GM21390 (cell line): ENCODE measurements at regions not wholly inside any gene's neighbourhood (a gene's known extent, or its start where the extent isn't known, plus 50 kb on each side); places are given as distances from the start of the nearest gene placed in this dataset.

Experiments
- ATAC-seq: cut with Tn5 transposase; IDR thresholded peaks from one replicate; pipeline ENCODE4 v1.9.1; 2021; ENCODE audit not compliant: unreplicated experiment

DNA sequence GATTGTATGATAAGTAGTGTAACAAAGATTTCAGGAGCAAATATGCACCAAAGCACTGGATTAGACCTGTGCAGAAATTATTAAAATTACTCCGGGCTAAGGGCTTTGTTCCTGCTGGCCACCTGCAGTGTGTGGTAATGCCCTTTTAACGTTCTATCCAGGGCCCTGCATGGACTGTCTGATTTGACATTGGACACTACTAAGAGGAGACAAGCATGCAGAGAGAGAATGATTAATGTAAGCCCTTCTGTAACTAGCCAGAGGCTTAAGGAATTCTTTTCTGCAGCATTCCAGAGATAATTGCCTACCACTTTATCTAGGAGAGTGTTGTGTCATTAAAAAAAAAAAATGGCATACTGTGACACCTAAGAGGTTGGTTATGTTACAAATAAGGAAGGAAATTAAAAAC is 117.0 kb downstream of the PCDH7 start:
- no peak for ATAC-seq

DNA sequence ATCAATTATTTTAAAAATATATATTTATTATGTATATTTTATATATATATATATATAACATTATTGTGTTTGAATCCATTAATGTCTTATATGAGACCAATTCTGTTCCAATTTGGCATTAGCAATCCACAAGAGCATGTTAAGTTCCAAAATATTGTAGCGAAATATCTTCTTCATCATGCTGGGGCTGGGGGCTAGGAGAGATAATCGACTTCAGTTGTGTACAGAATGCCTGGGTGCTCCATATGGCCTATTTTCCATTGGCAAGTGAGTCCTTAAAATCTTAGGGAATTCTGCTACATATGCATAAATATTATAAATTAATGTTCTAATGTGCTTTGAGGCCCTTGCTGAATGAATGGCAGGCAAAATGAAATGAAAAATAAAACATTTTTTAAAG is 117.7 kb downstream of the PCDH7 start:
- ATAC-seq: no peak

DNA sequence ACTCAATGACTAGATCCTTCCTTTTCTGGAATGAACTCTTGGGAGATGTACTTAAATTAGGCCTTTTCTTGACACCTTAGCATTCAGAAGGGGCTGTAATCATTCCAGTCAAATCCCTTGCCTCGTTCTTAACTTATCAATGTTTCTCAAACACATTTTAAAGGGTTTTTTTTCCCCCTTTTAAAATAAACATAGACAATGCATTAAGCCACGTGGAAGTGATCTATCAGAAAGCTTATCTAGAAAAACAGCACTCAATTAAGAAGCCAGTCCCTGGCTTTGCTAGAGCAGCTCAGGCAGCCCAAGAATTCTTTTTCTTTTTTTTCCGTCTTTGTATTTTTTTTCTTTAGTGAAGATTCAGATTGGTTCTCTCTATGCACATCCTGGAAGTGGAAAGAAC is 118.2 kb downstream of the PCDH7 start:
- ATAC-seq: no peak

DNA sequence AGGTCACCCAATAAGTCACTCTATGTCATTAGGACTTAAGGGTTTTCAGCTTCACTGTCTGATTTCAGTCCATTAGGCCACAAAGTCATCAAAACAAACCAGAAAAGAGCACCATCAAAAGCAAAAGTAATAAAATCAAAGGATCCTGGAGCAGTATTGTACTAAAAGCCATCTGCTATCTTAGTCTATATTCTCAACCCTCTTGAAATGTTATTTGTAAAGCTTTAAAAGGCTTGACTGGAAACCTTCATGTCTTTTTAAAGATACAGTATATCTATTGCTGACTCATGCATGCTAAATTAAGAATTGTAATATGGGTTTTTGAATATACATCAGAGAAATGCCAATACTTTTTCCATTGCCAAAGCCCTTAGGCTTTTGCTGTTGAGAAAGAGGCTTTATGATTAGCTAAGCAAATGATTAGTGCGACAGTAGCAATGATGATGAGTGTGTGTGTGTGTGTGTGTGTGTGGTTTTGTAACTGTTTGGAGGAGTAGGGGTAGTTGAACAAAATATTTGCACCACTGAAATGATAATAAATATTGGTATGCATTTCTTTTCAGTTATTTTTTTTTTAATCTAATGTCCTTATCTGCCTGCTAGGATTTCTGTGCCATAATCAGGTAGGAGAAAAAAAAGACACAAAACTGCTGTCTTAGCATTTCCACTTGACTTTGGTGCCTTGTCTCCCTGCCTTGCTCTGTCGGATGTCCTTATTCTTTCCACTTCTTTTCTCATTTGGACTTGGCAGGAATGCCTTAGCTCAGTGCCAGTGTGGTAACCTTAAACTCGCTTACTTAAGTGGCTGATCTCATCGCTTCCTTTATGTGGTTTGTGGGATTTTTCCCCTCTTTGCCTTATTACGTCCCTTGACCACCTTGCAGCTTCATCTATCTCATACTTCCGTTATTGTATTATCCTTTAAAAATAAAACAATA is 119.7 kb downstream of the PCDH7 start:
- ATAC-seq: no peak

DNA sequence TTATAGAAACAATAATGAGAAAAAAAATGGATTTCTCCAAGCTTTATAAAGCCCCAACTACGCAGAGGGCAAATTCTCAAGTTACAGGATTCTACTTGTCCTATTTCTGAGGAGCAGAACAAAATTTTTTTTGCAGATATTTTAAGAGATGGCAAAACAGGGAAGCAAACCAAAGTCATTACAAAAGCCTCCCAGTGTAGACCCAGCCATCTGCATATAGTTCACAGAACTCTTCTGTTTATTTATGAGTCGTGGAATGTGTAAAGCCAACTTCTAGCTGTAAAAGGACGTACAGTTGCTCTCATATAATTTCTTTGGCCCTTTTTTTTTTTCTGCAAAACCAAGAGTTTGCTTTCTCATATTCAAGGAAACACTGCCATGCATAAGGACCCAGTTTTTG is 120.4 kb downstream of the PCDH7 start:
- ATAC-seq: no peak

DNA sequence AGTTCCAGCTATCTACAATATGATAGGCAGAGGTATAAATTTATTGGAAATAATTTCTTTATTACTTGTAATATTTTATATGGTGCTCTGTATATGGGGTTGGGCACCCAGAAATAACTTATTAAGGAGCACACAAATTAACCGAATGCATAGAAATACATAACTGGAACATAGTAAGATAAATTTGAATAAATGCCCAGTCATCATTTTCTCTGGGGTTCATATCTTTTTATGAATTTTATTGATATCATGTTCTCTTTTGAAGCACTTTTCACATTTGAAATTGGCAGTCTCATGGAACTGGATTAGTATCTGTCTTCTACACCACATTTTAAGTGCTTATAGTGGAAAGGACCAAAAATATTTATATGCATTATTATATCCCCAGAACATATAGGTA is 122.0 kb downstream of the PCDH7 start:
- ATAC-seq: no peak

DNA sequence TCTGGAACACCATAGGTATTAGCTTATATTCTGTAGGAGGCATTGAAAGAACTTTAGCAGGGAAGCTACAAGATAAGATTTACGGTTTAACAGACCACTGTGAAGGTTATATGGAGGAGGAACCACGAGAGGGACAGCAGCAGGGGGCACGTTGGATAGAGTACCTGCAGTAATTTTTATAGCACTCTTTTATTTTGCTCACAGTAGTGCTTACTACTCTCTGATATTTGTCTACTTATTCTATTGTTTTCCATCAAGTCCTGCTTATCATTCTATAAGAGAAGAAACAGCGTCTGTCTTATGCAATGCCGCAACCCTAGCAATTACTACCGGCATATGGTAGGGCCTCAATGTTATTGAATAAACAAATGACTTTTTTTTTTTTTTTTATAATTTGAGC is 122.5 kb downstream of the PCDH7 start:
- ATAC-seq: no peak

DNA sequence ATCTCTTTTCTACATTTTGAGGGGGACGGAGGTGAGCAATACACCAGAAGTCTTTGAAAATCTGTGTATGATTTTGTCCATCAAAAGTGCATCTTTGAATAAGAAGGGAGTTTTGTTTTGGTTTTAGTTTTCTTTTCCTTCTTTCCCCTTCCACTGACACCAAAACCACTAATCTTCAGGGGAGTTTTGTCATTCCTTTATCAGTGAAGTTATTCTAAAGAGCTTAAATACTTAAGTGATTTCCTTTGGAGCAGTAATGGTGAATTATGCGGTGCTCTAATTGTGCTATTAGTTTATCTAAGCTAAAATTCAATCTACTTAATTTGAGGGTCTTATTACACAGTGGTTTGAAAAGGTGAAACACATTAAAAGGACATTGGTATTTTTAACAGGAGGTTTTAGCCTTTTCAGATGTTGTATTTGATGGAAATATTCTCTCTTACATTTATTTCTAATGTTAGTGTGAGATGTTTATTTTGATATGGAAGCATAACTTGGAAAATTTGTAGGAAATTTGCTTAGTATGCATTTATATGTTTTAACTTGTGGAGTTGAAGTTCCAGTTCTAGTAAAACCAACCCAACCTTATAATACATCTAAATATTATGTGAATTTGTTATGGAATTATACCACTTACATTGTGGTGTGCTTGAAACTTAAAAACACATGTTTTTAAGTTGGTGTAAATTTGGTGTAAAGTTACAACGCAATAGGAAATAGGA is 124.9 kb downstream of the PCDH7 start:
- ATAC-seq: no peak

DNA sequence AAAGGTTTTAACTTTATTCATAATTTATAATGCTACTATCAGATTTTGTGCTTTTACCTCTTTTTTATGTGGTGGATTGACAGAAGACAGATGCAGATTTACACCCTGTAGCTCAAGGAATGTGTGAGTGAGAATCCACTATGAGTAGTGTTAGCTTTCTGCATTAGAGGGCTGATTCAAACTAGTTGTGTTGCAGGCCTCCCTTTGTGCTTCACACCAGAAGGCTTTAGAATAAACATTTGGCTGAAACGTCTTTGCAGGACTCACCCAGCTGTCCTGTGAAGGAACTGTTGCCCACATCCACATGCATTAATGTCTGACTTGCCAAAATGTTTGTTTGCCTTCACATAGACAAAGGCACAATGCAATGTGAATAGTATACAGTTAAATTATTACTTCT is 127.0 kb downstream of the PCDH7 start:
- no peak for ATAC-seq

DNA sequence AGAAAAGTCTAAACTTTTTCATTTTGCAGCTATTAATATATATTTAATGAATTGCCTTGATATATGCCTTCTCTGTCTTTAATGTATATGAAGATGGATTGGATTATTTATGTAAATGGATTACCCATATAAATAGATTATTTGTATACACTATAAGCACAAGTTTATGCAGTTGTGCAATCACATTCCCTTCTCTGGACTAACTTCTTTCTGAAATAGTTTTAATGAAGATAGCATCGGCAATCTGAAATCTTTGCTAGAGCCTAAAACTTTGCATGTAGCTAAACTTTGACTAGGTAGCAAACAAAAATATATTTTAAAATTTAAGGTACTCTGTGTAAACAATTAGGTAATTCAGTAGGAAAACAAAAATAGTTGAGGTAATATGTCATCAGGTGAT is 127.8 kb downstream of the PCDH7 start:
- ATAC-seq: no peak

DNA sequence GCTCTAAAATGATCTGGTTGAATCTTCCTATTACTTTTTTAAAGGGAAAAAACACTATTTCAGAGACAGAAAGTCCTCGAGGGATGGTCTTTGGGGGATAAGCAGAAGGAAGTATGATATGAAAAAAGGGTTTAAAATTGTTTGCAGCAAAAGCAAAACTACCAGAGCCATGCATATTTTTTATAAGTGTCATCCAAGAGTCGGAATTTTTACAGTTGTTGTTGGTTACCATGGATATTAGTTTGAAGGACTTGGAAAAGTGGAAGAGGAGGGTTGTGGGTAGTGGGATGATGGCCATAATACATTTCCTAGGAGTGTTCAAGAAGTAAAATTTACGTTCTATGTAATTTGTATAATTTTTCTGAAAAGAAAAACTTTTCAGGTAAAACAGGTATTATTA is 134.4 kb downstream of the PCDH7 start:
- no peak for ATAC-seq

DNA sequence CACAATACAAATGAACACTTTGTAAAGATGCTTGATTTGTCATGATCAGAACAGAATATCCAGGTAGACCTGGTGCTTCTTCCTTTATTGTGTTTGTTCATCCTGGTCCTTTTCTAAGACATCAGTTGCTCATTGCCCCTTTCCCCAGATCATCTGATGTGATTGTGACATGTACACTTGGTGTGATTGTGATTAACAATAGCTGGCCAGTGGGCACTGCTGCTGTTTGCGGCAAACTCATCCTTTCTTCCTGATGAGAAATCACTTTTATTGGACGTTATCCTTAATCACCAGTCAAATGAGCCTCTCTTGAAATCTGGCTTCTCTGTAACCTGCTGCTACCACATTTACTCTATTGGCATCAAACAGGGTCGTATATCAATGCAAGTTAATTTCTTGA is 135.1 kb downstream of the PCDH7 start:
- no peak for ATAC-seq

DNA sequence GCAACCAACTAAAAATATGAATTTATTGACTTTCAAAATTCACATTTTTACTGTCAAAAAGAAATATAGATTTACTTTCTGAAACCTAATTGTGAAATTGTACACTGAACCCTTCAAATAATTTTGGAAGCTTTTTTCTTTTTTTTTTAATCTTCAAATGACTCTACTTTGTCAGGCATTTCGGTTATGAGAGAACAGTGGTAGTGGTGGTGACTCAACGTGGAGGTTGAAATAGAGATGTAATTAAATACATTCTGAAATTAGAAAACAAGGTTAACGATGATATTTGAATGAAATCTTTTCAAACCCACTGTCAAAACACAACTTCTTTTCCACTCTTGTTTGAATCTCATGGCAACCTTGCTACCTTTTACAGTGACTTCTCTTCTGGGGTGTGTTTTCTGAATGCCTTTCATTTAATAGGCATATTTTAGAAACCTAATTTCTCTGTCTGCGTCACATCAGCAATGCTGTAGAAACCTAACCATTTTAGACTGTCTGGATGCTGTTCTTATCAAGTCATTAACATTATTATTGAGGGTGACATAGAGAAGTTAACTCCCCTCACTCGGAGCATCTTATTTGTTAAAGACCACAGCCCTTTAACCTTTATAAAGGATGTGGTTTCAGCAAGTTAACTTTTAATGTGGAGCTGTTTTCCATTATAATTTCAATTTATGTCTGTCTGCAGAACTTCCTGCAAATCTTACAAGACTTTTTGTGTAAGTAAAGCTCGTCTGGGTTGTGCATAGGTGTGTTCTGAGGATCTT is 136.8 kb downstream of the PCDH7 start:
- no peak for ATAC-seq

DNA sequence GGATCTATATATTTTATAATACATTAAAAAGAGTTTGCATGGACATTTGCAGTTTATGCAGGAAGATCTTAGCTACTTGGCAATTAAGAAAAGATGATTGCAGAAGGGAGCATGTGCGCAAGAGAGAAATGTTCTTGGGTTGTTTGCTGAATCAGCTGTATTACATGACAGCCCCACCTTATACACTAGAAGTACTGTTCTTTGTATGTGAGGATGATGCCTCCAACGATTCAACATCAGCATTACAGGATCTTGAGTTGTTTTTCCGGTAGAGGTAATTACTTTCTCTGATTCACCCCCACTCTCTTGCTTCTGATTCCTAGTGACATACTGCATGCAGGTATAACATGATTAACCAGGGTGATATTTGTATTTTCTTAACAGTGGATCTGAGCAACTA is 140.8 kb downstream of the PCDH7 start:
- no peak for ATAC-seq

DNA sequence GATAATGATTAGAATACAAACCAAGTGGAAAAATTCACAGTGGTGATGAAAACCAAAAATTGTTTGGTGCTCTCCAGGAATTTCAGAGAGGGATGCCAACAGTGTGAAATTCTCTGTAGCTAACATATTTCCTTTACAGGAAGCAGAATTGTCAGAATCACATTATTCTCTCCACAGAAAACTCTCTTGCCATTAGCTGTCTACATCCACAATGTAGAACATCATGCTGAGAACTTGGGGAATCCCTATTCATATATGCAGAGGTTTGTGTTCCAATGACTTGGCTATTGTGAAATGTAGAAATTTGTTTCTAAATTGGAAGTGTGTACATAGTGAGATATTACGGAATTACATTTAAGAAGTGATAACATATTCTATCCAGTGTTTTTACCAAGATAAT is 142.0 kb downstream of the PCDH7 start:
- ATAC-seq: no peak

DNA sequence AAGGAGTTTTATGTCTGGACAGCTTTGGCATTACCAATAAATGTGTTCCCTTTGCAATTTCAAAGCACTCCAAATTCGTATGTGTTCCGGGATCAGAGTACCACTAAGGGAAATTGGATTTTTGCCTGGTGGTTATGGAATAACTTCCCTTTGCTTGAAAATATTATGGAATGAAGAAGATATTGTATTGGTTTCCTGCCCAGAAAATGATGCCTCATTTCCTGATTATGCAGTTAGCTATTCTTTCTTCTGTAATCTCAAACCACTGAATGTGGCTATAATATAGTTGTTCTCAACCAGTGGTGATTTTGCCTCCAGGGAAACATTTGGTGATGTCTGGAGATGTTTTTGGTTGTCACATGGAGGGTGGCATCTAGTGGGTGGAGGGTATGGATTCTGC is 142.9 kb downstream of the PCDH7 start:
- ATAC-seq: no peak

DNA sequence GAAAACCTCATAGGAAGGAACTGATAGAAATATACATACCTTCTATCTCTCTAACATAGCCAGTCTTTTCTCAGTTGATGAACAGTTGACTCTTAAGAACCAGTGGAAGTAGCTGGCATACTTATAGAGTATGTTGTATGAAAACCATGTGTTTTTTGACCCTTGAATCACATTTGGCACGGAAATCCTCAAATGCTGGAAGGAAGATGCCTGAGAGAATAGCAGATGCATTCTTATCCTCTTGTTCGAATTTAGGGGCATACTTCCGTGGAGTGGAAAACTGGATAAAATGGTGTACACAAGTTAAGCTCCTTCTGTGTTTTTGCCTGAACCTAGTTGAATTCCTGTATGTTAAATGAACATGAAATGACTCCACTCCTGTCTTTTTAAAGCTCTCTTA is 145.5 kb downstream of the PCDH7 start:
- ATAC-seq: no peak

DNA sequence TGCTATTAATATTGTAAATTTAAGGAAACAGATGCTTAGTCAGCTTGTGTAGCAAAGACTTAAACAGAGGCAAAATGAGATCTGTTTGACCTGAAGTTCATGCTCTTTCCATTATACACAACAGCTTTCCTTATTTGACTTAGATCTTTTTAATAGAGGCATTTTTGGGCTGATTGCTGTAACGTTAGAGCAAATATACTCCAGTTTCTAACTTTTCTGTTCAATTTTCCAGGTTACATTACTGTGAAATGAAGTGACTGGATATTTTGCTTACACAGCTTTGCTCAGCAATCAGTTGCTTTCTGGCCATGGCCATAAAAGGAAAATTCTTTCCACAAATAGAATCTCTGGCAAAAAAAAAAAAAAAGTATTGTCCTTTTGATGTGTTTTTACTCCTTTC is 146.2 kb downstream of the PCDH7 start:
- ATAC-seq: no peak

DNA sequence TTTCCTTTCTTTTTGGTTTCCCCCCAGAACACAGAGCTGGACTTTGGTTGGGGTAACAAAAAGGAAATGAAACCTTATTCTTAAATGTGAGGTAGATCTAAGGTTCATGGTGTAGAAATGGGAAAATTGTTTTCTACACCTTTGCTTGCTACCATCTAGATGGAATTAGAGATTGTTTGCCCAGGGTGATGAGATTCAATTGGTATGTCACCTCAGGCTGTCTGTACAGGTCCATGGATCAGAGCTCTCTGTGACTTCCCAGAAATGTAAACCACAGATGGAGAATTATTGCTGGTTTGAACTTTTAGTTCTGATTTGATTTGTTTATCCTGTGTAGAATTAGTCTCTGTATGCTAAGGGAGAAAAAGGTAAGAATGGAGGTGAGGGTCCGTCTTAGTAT is 146.7 kb downstream of the PCDH7 start:
- no peak for ATAC-seq

DNA sequence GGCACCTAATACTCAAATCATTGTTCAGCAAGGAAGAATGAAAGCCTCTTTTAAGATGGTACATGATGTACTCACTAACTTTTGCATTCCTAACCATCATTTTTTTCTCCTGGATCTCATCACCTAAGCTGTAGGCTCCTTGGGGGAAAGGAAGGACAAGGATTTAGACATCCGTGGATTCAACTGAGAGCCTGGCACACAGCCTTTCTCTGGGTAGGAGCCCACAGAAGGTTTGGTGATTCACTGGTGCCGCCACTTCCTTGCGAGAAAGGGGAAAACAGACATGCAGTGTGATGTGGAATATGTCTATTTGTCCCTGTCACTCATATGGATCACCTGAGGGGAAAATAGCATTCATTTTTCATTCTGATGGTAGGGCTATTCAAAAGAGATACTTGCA is 147.3 kb downstream of the PCDH7 start:
- no peak for ATAC-seq

DNA sequence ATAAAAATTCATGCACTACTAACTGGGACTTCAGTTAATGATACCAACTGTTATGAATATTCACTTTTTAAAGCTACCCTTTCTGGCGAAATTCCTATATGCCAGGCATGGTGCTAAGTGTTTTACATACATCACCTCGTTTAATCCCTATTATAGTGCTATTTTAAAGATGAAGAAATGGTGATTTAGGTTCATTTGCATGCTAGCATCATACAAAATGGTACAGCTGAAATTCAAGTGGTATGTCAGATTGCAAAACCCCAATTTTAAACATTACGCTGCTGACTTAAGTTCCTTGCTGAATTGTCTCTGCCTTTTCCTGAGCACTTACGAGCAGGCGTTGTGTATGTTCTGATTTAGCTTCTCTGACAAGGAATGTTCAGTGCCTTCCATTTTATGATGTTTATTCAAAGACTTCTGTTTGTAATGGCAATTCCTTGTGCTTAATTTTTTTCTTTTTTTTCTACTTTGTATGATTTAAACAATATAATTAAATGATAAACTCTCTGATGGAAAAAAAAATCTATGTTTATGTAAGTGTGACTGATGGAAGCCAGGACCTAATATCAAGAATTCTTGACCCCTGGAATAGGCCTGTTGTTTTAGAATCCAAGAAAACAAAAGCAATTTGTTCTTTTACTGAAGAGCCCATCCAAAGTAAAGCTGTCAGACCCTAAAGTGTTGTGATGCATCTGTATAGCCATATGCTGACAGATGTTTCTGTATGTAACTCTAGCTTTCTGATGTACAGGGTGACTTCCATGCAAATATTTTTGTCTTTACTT is 148.1 kb downstream of the PCDH7 start:
- no peak for ATAC-seq
